ENCODE measurements at regions not wholly inside any gene's neighbourhood (a gene's known extent, or its start where the extent isn't known, plus 50 kb on each side); places are given as distances from the start of the nearest gene placed in this dataset.

DNA sequence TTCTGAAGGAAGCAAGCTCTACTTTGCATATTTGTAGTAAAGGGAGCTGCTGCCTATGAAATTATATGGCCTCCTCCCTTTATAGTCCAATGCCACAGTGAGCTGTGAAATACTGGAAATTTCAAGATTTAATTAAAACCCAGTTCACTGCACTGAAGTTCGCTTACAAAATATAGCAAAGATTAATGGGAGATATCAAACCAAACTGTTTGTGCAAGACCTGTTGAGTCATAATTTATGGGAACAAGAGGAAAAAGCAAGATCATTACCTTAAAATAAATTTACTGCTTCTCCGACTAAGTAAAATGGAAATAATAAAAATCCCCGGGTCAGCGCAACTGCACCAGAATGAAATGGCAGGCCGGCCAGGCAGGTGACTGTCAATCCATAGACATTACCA lies 215.5 kb upstream of the RAB6C start:
- no peaks in the 10 kb centered on the region for H3K4me1 Mint-ChIP-seq (ENCODE audit: low read depth)
- no peaks in the 10 kb centered on the region for H3K9me3 Mint-ChIP-seq (ENCODE audit: low read depth)
- no peak overlapping the region for H3K4me3 Mint-ChIP-seq
- peaks cover 4% of the 10 kb centered on the region for H3K27me3 Mint-ChIP-seq
- no peaks in the 10 kb centered on the region for H3K36me3 Mint-ChIP-seq
- no peak overlapping the region for H3K27ac Mint-ChIP-seq

DNA sequence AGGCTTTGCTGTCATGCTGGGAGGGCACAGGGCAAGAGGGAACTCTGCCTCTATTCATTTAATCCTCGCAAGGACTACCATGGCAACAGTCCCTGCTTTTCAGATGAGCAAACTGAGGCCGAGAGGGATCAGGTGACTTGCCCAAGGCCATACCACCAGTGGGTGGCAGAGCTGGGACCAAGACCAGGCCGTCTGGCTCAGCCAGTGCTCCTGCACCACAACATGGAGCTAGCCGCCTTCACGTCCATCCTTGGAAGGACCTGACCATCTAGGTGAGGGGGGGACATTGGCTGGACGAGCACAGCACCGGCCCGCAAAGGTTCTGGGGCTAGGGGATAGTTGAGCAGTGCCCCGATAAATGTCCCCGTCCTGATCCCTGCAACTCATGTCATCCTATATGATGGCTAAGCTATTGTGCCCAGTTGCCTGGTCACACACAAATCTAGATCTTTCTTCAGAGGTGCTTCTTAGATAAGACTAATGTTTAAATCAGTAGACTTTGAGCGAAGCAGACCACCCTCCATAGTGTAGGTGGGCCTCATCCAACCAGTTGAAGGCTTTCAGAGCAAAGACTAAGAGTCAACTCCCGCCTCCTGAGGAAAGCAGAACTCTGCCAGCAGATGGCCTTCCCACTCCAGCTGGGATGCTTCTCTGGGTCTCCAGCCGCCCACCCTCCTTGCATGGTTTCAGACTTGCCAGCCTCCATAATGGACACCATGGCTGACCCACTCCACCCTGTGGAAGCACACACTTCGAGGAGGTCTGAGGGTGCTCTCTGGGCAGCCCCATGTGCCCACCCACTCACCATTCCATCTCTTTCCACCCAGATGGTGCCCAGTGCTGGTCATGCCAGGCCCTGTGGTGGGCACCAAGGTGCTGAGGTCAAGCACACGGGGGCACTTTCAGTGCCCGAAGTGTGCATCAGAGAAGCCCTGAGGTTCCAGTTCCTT lies 214.8 kb upstream of the RAB6C start:
- peaks cover 4% of the 10 kb centered on the region for H3K27me3 Mint-ChIP-seq
- H3K4me1 Mint-ChIP-seq (ENCODE audit: low read depth) = no peaks in the 10 kb centered on the region
- H3K4me3 Mint-ChIP-seq = no peak overlapping the region
- no peaks in the 10 kb centered on the region for H3K36me3 Mint-ChIP-seq
- H3K27ac Mint-ChIP-seq = no peak overlapping the region
- H3K9me3 Mint-ChIP-seq (ENCODE audit: low read depth) = no peaks in the 10 kb centered on the region

DNA sequence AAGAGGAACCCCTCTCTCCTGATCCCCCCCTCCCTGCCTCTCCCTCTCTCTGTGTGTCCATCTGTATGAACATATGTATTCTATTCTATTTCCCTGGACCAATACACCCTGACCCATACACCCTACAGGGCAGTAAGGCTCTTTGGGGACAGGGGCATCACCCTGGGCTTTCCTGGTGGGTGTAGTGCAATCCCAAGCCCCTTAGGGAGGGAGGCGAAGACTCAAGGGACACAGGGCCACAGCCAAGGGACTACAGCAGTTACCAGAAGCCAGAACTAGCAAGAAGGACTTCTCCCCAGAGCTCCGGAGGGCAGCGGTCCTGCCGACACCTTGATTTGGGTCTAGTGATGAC lies 214.2 kb upstream of the RAB6C start:
- H3K4me1 Mint-ChIP-seq (ENCODE audit: low read depth) = no peaks in the 10 kb centered on the region
- no peaks in the 10 kb centered on the region for H3K9me3 Mint-ChIP-seq (ENCODE audit: low read depth)
- no peaks in the 10 kb centered on the region for H3K36me3 Mint-ChIP-seq
- peaks cover 4% of the 10 kb centered on the region for H3K27me3 Mint-ChIP-seq
- H3K4me3 Mint-ChIP-seq = no peak overlapping the region
- no peak overlapping the region for H3K27ac Mint-ChIP-seq

DNA sequence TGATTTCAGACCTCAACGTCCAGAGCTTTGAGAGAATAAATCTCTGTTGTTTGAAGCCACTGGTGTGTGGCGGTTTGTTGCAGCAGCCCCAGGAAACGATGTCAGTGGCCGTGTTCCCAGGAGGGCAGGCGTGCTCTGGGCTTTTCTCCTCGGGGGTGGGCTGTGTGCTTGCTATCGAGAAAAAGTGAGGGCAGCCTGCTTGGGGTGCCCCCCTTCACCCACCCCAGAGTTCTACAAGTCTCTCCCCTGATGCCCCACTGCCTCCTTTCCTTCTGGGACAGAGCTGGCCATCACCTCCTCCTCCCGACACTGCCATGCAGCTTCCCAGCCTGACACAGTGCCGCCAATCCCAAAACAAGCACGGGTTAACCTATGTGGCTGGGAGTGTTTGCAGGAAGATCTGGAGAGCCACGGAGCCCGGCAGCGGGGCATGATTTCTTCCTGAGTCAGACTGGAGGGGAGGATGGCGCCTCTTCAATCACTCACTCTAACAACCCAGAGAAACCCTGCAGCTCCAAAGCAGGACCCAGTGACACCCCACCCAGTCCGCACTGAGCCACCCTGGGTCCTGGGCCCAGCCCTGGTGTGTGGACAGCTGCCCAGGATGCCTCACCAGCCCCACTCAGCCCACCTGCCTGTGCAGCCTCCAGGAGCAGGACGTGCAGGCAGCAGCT lies 213.7 kb upstream of the RAB6C start:
- no peaks in the 10 kb centered on the region for H3K36me3 Mint-ChIP-seq
- no peak overlapping the region for H3K27ac Mint-ChIP-seq
- H3K4me3 Mint-ChIP-seq = no peak overlapping the region
- no peaks in the 10 kb centered on the region for H3K9me3 Mint-ChIP-seq (ENCODE audit: low read depth)
- no peaks in the 10 kb centered on the region for H3K4me1 Mint-ChIP-seq (ENCODE audit: low read depth)
- H3K27me3 Mint-ChIP-seq = peaks cover 4% of the 10 kb centered on the region

DNA sequence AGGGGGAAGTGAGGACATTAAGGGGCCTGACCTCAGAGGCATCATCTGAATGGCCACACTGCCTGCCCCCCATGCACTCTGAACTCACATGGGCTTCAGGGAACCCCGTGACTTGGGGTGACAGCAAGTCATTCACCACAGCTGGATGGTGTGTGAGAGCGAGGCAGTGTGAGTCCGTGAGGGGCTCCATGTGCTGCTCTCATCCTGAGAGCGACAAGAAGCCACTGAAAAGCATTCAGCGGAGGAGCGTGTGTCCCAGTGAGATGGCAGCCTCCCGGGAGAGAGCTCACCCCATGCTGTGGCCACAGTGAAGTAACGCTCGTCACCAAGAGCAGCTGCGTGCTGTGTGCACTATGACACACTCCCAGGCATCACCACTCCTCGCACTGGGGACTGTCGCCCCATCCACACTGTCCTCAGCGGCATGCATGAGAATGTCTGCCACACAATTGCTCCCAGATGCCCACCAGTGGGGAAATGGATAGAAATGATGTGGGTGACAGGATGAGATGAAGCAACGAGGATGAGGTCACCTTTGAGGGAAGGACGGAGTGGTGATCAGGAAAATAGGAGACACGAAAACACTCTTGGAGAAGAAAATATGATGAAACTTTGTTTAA lies 213.0 kb upstream of the RAB6C start:
- Mint-ChIP-seq H3K27me3 (peaks cover 4% of the 10 kb centered on the region), H3K36me3 (no peaks in the 10 kb centered on the region), H3K9me3 (ENCODE audit: low read depth) (no peaks in the 10 kb centered on the region), H3K4me3 (no peak overlapping the region), H3K4me1 (ENCODE audit: low read depth) (no peaks in the 10 kb centered on the region), H3K27ac (no peak overlapping the region)

DNA sequence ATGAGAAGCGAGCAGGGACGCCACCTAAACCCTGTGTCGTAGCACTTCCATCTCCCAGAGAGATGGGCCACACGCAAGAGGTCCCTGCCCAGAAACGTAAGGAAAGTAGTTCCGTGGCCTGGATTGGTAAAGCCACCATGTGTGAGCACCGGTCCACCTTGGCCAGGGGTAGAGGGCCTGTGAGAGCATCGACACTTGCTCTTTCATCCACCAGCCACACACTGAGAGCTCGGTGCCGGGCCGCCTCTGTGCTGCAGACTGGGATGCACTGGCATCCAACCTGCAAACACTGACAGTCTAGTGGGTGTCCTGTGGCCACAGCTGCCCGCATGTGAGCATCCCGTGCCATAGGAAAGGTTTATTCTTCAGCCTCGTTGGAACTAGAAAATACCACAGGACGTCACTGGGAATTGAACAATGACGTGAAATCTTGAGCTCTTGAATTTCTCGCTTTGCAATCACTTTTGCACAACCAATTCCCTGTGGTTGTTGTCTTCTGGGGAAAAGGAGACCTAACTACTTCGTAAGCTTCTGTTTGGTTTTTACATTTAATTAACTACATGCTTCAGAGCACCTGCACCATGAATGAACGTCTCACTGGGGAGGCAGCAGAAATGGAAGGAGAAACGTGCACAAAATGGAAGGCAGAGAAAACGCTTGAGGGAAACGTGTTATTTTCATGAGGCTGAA lies 212.0 kb upstream of the RAB6C start:
- Mint-ChIP-seq H3K4me3 (no peak overlapping the region), H3K27me3 (peaks cover 4% of the 10 kb centered on the region), H3K27ac (no peak overlapping the region), H3K4me1 (ENCODE audit: low read depth) (no peaks in the 10 kb centered on the region), H3K36me3 (no peaks in the 10 kb centered on the region), H3K9me3 (ENCODE audit: low read depth) (no peaks in the 10 kb centered on the region)

DNA sequence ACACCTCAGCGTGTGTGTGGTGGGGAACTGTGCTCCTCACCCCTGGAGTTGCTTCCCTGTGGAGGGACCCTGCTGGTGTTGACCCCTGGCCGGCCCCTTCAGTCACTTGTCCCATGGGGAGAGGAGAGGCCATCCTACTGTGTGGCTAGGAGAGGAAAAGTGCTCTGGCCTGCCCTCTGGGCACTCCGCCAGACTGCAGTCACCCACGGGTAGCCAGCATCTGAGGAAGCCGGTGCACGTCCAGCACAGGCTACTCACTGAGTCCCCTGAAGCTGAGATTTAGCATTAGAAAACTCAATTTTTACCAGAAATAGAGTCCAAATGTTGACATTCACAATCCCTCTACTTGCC lies 211.5 kb upstream of the RAB6C start:
- H3K27me3 Mint-ChIP-seq = peaks cover 4% of the 10 kb centered on the region
- no peaks in the 10 kb centered on the region for H3K36me3 Mint-ChIP-seq
- no peaks in the 10 kb centered on the region for H3K4me1 Mint-ChIP-seq (ENCODE audit: low read depth)
- H3K9me3 Mint-ChIP-seq (ENCODE audit: low read depth) = no peaks in the 10 kb centered on the region
- H3K4me3 Mint-ChIP-seq = no peak overlapping the region
- H3K27ac Mint-ChIP-seq = no peak overlapping the region

DNA sequence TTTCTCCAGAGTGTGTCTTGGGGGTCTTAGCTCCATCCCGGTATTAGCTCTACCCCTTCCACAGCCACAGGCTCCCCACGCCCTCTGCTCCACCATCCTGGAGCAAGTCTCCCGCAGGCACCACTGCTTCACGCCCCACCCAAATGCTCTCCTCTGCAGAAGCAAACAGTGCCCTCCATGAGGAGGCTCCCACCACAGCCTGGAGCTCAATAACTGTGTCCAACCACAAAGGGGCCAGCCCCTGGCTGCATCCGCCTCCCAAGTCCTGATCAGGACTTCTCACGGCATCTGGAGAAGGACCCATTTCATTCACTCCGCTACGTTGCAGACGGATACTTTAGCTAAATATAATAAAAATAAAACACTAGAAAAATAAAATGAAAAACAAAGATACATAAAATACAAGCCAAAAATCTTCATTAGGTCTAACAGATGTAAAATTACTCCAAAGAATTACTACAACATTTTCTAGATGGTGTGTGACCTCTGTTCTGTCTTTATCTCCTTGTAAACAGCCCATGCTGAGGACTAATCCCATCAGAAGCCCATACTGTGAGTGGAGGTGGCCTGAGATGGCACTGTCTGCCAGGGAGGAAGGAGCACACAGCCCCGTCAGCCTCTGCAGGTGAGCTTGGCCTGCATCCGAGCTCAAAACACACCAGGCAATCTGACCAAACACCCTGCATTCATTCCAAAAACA lies 210.8 kb upstream of the RAB6C start:
- Mint-ChIP-seq H3K27ac (no peak overlapping the region), H3K4me1 (ENCODE audit: low read depth) (no peaks in the 10 kb centered on the region), H3K4me3 (no peak overlapping the region), H3K9me3 (ENCODE audit: low read depth) (peaks cover 3% of the 10 kb centered on the region), H3K27me3 (peaks cover 4% of the 10 kb centered on the region), H3K36me3 (no peaks in the 10 kb centered on the region)

DNA sequence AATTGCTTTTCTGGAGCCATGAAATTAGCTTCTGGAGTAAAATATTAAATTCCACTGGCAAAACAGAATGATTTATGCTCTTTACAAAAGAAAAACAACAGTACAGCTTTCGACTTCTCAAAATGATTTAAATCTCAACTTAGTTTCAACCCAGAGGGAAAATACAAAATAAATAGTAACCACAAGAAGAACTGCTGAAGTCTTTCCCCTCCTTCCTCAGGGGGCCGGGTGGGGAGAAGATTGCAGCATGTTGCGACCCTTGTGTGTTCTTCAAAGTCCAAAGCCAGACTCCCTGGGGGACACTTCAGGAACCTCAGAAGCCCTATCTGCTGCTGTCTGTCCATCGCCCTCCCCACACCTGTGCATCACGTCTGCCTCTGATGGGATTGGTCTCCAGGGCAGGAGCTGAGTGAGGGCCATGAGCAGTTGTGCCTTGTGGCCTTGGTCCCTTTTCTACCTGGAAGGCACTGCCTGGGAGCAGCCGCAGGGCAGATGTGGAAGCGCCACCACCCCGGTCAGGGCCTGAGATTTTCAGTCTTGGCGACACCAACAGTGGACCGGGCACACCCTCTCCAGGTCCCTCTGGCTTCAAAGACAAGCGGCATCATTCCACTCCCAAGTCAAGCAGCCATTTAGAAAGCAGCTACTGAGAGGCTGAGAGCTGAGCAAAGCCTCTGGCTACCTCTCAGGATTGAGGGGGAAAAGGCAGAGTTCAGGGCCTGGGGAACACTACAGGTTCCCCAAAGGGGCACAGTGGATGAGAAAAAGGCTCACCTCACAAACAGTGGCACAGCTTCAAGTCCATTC lies 210.1 kb upstream of the RAB6C start:
- Mint-ChIP-seq H3K4me1 (ENCODE audit: low read depth) (no peaks in the 10 kb centered on the region), H3K9me3 (ENCODE audit: low read depth) (peaks cover 4% of the 10 kb centered on the region), H3K27me3 (peaks cover 4% of the 10 kb centered on the region), H3K4me3 (no peak overlapping the region), H3K36me3 (no peaks in the 10 kb centered on the region), H3K27ac (no peak overlapping the region)

DNA sequence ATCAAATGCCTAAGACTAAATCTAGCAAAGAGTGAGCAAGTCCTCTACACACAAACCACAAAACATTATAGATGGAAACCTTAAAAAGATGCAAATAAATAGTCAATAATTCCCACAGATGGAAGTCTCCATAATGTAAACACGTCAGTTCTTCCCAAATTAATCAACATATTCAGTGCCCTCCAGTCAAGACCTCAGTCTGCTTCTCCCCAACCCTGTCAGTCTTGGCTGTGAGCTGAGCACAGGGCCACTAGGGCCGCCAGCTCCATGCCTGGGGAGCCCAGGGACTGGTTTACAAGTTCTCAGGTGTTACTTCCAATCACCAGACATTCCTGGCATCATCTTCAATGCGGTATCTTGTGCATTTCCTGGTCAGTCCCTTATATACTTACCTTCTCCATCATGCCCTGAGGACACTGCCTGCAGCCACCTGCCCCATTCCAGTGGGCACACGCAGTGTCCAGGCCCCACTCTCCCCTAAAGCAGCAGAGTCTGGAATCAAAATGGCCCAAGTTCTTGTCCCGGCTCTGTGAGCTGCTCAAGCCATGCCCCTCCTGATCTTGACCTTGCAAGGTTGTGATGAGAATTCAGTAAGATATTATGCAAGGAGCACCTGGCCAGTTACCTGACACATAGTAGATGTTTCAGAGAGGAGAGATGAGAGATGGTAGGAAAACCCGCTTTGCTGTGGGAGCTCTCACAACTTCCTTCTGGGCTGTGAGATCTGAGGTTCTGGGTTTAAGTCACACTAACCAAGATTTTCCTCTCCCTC lies 207.9 kb upstream of the RAB6C start:
- Mint-ChIP-seq H3K4me1 (ENCODE audit: low read depth) (no peaks in the 10 kb centered on the region), H3K4me3 (no peak overlapping the region), H3K27me3 (peaks cover 4% of the 10 kb centered on the region), H3K27ac (no peak overlapping the region), H3K36me3 (no peaks in the 10 kb centered on the region), H3K9me3 (ENCODE audit: low read depth) (peaks cover 4% of the 10 kb centered on the region)

DNA sequence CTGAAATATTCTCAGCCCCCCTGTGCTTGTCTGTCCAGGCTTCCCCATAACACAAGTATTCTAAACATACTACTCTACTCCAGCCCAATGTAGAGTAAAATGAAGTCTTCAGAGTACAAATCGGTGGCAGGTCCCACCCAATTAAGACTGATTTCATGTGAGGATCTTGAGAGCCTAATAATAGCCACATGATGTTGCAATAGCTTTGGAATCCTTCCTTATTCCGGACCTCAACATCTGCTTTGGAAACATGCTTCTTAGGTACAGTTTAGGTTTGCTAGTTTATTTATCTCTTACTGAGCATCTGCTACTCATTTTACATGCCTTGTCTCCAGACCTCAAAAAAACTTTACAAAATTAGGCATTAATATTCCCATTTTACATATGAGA lies 207.3 kb upstream of the RAB6C start:
- H3K4me3 Mint-ChIP-seq = no peak overlapping the region
- no peaks in the 10 kb centered on the region for H3K36me3 Mint-ChIP-seq
- H3K27me3 Mint-ChIP-seq = no peaks in the 10 kb centered on the region
- no peaks in the 10 kb centered on the region for H3K4me1 Mint-ChIP-seq (ENCODE audit: low read depth)
- H3K27ac Mint-ChIP-seq = no peak overlapping the region
- peaks cover 4% of the 10 kb centered on the region for H3K9me3 Mint-ChIP-seq (ENCODE audit: low read depth)

DNA sequence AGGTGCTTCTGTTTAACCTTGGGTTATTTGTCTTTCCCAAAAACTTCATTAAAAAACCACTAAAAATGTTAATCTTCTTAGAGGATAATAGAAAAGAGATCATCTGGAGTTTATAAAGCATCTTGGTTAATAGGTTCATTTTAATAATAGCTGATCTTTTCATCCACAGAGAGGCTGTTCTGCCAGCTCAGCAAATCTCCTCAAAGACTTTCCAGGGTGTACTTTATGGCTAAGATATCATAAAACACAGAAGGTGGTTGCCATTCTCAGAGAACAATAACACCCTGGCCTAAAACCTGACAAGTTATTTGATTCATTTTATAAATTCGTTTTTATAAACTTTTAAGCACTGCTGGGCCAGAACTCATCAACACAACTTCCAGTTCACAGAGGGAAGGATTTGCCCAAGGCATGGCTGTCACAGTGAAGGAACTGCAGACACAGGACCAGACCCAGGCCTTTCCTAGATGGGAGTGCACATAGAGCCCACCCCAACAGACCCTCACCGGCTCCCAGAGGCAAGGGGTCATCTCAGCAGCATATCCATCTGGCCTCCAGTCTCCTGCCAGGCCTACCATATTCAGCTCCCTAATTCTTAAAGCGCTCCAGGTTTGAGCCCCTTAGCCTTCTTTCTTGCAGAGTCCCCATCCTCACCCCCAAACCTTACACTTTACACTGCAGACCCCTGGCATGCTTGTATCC lies 203.4 kb upstream of the RAB6C start:
- H3K36me3 Mint-ChIP-seq = no peaks in the 10 kb centered on the region
- H3K9me3 Mint-ChIP-seq (ENCODE audit: low read depth) = peaks cover 4% of the 10 kb centered on the region
- no peaks in the 10 kb centered on the region for H3K4me1 Mint-ChIP-seq (ENCODE audit: low read depth)
- H3K27me3 Mint-ChIP-seq = no peaks in the 10 kb centered on the region
- H3K4me3 Mint-ChIP-seq = no peak overlapping the region
- no peak overlapping the region for H3K27ac Mint-ChIP-seq

DNA sequence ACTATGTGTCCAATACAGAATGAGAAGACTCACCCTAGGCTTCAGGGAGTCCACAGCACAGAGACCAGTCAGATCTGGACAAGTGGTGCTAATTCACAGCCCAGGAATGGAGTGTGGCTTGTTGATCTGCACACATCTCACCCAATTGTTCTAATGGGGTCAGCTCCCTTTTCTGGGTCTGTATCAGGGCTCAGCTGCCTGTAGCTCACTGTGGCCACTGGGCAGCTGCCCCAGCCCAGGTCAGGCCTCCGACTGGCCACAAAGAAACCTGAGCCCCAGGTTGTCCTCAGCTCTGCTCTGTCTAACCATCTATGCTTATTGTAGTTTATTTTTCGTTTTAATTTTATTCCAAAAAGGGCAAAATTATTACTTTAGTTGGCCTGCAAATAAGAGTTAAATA lies 202.3 kb upstream of the RAB6C start:
- Mint-ChIP-seq H3K4me3 (no peak overlapping the region), H3K9me3 (ENCODE audit: low read depth) (peaks cover 4% of the 10 kb centered on the region), H3K27ac (no peak overlapping the region)

More for the DNA sequence above, 202.3 kb upstream of the RAB6C start:
- H3K36me3 Mint-ChIP-seq = no peaks in the 10 kb centered on the region
- H3K27me3 Mint-ChIP-seq = no peaks in the 10 kb centered on the region
- no peaks in the 10 kb centered on the region for H3K4me1 Mint-ChIP-seq (ENCODE audit: low read depth)
